ENCODE measurements at regions not wholly inside any gene's neighbourhood (a gene's known extent, or its start where the extent isn't known, plus 50 kb on each side); places are given as distances from the start of the nearest gene placed in this dataset.

- TF ChIP-seq CTCF (IDR thresholded peaks at IDR 0.05): no peak
- no peak for TF ChIP-seq EZH2phosphoT487 (IDR thresholded peaks at IDR 0.05)
Measured at GRCh38 chr14:30191639-30192279, 264.1 kb upstream of the PRKD1 start.

Measured in neural progenitor cell (in vitro differentiated cells).